ENCODE measurements at regions not wholly inside any gene's neighbourhood (a gene's known extent, or its start where the extent isn't known, plus 50 kb on each side); places are given as distances from the start of the nearest gene placed in this dataset.

- Histone ChIP-seq H4K20me1 (ENCODE audit: insufficient read depth, low read length) (no peaks in the 10 kb centered on the region), H3K79me2 (ENCODE audit: insufficient read depth, low read depth, low read length) (no peaks in the 10 kb centered on the region), H3K4me2 (ENCODE audit: low read length) (no peak overlapping the region), H3K4me1 (ENCODE audit: insufficient read depth, low read length, poor library complexity, severe bottlenecking) (no peaks in the 10 kb centered on the region), H3K9me3 (ENCODE audit: low read length) (no peaks in the 10 kb centered on the region), H2AFZ (ENCODE audit: low read length) (no peak overlapping the region), H3K36me3 (ENCODE audit: insufficient read depth, low read length) (no peaks in the 10 kb centered on the region), H3K4me3 (ENCODE audit: low read depth, low read length, poor library complexity, severe bottlenecking) (no peak overlapping the region), H3K27ac (ENCODE audit: low read depth, low read length, poor library complexity, severe bottlenecking) (no peak overlapping the region), H3K9me2 (ENCODE audit: insufficient read depth, low read length) (no peaks in the 10 kb centered on the region)
- CTCF ChIA-PET (ENCODE audit: unreplicated experiment) = no interaction called here
- TF ChIP-seq EZH2phosphoT487 (IDR thresholded peaks at IDR 0.05; ENCODE audit: borderline replicate concordance, low read depth, low read length) = no peak
- TF ChIP-seq, protein P1, sequence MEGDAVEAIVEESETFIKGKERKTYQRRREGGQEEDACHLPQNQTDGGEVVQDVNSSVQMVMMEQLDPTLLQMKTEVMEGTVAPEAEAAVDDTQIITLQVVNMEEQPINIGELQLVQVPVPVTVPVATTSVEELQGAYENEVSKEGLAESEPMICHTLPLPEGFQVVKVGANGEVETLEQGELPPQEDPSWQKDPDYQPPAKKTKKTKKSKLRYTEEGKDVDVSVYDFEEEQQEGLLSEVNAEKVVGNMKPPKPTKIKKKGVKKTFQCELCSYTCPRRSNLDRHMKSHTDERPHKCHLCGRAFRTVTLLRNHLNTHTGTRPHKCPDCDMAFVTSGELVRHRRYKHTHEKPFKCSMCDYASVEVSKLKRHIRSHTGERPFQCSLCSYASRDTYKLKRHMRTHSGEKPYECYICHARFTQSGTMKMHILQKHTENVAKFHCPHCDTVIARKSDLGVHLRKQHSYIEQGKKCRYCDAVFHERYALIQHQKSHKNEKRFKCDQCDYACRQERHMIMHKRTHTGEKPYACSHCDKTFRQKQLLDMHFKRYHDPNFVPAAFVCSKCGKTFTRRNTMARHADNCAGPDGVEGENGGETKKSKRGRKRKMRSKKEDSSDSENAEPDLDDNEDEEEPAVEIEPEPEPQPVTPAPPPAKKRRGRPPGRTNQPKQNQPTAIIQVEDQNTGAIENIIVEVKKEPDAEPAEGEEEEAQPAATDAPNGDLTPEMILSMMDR (conservative IDR thresholded peaks at IDR 0.05; ENCODE audit: low read length) = no peak
- DNase-seq (ENCODE audit: low spot score) = no peak
- BruUV-seq (replicated peaks) = no TSS peak
- intact Hi-C loops (cut with micrococcal nuclease; ENCODE audit: unreplicated experiment) = no loop called here
- POLR2A ChIA-PET = no interaction called here
Observed at GRCh38 chr13:105785436-105785835, 750.0 kb downstream of the EFNB2 start.

DNA sequence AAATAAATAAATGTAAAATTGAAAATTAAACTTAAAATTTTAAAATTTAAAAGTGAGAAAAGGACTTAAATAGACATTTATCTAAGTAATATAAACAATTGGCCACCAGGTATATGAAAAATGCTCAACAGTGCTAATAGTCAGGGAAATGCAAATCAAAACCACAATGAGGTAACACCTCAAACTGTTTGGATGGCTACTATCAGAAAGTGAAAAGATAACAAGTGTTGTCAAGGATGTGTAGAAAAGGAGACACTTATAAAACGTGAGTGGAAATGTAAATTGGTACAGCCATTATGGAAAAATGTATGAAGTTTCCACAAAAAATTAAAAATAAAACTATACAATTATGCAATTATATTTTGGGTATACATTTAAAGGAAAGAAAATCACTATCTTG, 752.2 kb downstream of the EFNB2 start:
- ChIA-PET POLR2A (no interaction called here), CTCF (ENCODE audit: unreplicated experiment) (no interaction called here)
- TF ChIP-seq, protein P1 (conservative IDR thresholded peaks at IDR 0.05; ENCODE audit: low read length) = no peak
- TF ChIP-seq EZH2phosphoT487 (IDR thresholded peaks at IDR 0.05; ENCODE audit: borderline replicate concordance, low read depth, low read length) = no peak
- Histone ChIP-seq H3K9me2 (ENCODE audit: insufficient read depth, low read length) (no peaks in the 10 kb centered on the region), H3K27ac (ENCODE audit: low read depth, low read length, poor library complexity, severe bottlenecking) (no peak overlapping the region), H3K79me2 (ENCODE audit: insufficient read depth, low read depth, low read length) (no peaks in the 10 kb centered on the region), H3K4me3 (ENCODE audit: low read depth, low read length, poor library complexity, severe bottlenecking) (no peak overlapping the region), H3K9me3 (ENCODE audit: low read length) (no peaks in the 10 kb centered on the region), H4K20me1 (ENCODE audit: insufficient read depth, low read length) (no peaks in the 10 kb centered on the region), H2AFZ (ENCODE audit: low read length) (no peak overlapping the region), H3K4me2 (ENCODE audit: low read length) (no peak overlapping the region), H3K4me1 (ENCODE audit: insufficient read depth, low read length, poor library complexity, severe bottlenecking) (no peaks in the 10 kb centered on the region), H3K36me3 (ENCODE audit: insufficient read depth, low read length) (no peaks in the 10 kb centered on the region)
- intact Hi-C loops (cut with micrococcal nuclease; ENCODE audit: unreplicated experiment) = no loop called here
- no peak for DNase-seq (ENCODE audit: low spot score)
- BruUV-seq (replicated peaks) = no TSS peak

DNA sequence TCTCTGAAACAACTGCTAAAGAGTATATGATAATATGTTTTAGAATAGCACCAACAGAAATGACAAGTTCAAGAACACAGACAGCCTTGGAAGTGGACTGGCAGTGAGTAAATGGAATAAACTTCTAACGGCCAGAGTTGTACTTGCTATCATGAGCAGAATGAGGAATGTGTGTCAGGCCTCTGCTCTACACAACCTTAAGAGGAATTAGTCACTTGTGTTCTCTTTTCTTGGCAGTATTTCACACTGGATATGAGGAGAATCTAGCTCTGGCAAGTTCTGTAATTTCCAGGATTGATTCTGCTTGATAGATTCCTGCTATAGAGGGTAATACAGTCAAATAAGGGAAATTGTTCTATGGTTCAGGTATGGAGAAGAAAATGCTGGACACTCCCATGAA, 757.3 kb downstream of the EFNB2 start:
- H3K4me1 ChIP-seq (ENCODE audit: insufficient read depth, low read length, poor library complexity, severe bottlenecking) = no peaks in the 10 kb centered on the region
- no peaks in the 10 kb centered on the region for H4K20me1 ChIP-seq (ENCODE audit: insufficient read depth, low read length)
- ChIA-PET CTCF (ENCODE audit: unreplicated experiment) (no interaction called here), POLR2A (no interaction called here)
- H3K36me3 ChIP-seq (ENCODE audit: insufficient read depth, low read length) = no peaks in the 10 kb centered on the region
- H3K9me2 ChIP-seq (ENCODE audit: insufficient read depth, low read length) = no peaks in the 10 kb centered on the region
- no peak for TF ChIP-seq EZH2phosphoT487 (IDR thresholded peaks at IDR 0.05; ENCODE audit: borderline replicate concordance, low read depth, low read length)
- TF ChIP-seq, protein P1 (conservative IDR thresholded peaks at IDR 0.05; ENCODE audit: low read length) = no peak
- H2AFZ ChIP-seq (ENCODE audit: low read length) = no peak overlapping the region
- no peak overlapping the region for H3K27ac ChIP-seq (ENCODE audit: low read depth, low read length, poor library complexity, severe bottlenecking)
- intact Hi-C loops (cut with micrococcal nuclease; ENCODE audit: unreplicated experiment) = no loop called here
- BruUV-seq (replicated peaks) = no TSS peak
- DNase-seq (ENCODE audit: low spot score) = no peak
- no peaks in the 10 kb centered on the region for H3K9me3 ChIP-seq (ENCODE audit: low read length)
- no peaks in the 10 kb centered on the region for H3K79me2 ChIP-seq (ENCODE audit: insufficient read depth, low read depth, low read length)
- H3K4me2 ChIP-seq (ENCODE audit: low read length) = no peak overlapping the region
- no peak overlapping the region for H3K4me3 ChIP-seq (ENCODE audit: low read depth, low read length, poor library complexity, severe bottlenecking)

Data from OCI-LY7 (cell line).